Esophagus muscularis mucosa (tissue), 4 donors: ENCODE measurements at regions not wholly inside any gene's neighbourhood (a gene's known extent, or its start where the extent isn't known, plus 50 kb on each side); places are given as distances from the start of the nearest gene placed in this dataset.
"Not testable (repeated sequence)": the region's sequence is repeated elsewhere in the genome, so short reads cannot be mapped to it uniquely, and the experiment has no call there.

ENCODE experiments used
- EP300 ChIP-seq: sonication (generic); formaldehyde crosslinking; IDR thresholded peaks from one replicate; pipeline ENCODE4 v1.6.1; 2017; ENCODE audit warnings: antibody characterized with exemption
- POLR2AphosphoS5 ChIP-seq, 2 donors: sonication (generic); formaldehyde crosslinking; IDR thresholded peaks; one replicate each; pipeline ENCODE4 v1.6.1; 2017; ENCODE audit warnings: antibody characterized with exemption in 2 of 2
- TF ChIP-seq, protein P1 (sequence below), 3 experiments: fragments of 200-600 bp in 2 of 3; fragments of 450-650 bp in 1 of 3; sonication (generic) in 2 of 3; IDR thresholded peaks; one replicate each; pipeline ENCODE4 v1.5.1; 2017 to 2019; ENCODE audit warnings: antibody characterized with exemption in 3 of 3, mild to moderate bottlenecking in 2 of 3, moderate library complexity in 1 of 3

- TF ChIP-seq, protein P1, sequence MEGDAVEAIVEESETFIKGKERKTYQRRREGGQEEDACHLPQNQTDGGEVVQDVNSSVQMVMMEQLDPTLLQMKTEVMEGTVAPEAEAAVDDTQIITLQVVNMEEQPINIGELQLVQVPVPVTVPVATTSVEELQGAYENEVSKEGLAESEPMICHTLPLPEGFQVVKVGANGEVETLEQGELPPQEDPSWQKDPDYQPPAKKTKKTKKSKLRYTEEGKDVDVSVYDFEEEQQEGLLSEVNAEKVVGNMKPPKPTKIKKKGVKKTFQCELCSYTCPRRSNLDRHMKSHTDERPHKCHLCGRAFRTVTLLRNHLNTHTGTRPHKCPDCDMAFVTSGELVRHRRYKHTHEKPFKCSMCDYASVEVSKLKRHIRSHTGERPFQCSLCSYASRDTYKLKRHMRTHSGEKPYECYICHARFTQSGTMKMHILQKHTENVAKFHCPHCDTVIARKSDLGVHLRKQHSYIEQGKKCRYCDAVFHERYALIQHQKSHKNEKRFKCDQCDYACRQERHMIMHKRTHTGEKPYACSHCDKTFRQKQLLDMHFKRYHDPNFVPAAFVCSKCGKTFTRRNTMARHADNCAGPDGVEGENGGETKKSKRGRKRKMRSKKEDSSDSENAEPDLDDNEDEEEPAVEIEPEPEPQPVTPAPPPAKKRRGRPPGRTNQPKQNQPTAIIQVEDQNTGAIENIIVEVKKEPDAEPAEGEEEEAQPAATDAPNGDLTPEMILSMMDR (IDR thresholded peaks at IDR 0.05), result not testable (repeated sequence)
- not testable (repeated sequence) for TF ChIP-seq POLR2AphosphoS5 (IDR thresholded peaks at IDR 0.05); EP300
These were observed 179.4 kb upstream of the JUN start for GRCh38 chr1:58963287-58963686.
